Hepatocyte (in vitro differentiated cells): ENCODE measurements at regions not wholly inside any gene's neighbourhood (a gene's known extent, or its start where the extent isn't known, plus 50 kb on each side); places are given as distances from the start of the nearest gene placed in this dataset.

Experiments used
- CTCF ChIP-seq: fragments of 200-600 bp; sonication (generic); IDR thresholded peaks from 2 replicates; pipeline ENCODE4 v1.5.1; 2016; ENCODE audit warnings: antibody characterized with exemption, mild to moderate bottlenecking; ENCODE audit not compliant: poor library complexity
- EZH2phosphoT487 ChIP-seq: fragments of 200-600 bp; sonication (generic); IDR thresholded peaks from one replicate; pipeline ENCODE4 v1.6.1; 2018; ENCODE audit warnings: antibody characterized with exemption, mild to moderate bottlenecking, low read depth, moderate library complexity; ENCODE audit not compliant: unreplicated experiment, severe bottlenecking

DNA sequence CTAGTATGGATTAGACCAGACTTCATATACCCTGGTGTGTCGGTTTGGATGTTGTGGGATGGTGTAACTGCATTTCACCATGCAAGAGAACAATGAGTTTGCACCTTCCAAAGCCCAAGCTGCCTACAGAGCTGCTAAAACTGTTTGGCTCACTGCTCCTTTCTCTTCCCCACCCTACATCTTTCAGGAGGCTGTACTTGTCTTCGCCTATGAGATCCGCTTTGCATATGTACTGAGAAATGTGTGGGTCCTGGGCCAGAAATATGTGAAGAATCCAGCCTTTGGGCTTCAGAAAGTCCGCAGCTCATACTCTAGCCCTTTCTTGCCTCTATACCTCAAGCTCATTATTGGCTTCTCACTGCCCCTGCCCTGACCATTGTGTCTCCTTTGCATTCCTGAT is 1060.0 kb downstream of the NTRK3 start:
- TF ChIP-seq CTCF, result no peak
- TF ChIP-seq EZH2phosphoT487, result no peak
